ENCODE measurements at regions not wholly inside any gene's neighbourhood (a gene's known extent, or its start where the extent isn't known, plus 50 kb on each side); places are given as distances from the start of the nearest gene placed in this dataset.

GRCh38 chr16:5349101-5349500 lies 251.5 kb upstream of the EEF2KMT start:
- CTCF ChIA-PET: no interaction called here
- Mint-ChIP-seq H3K4me3 (ENCODE audit: low read depth, unreplicated experiment) (no peak overlapping the region), H3K27ac (ENCODE audit: unreplicated experiment) (no peak overlapping the region), H3K4me1 (ENCODE audit: low read depth, unreplicated experiment) (no peaks in the 10 kb centered on the region), H3K9me3 (ENCODE audit: low read depth, unreplicated experiment) (no peaks in the 10 kb centered on the region), H3K27me3 (ENCODE audit: unreplicated experiment) (peaks cover 44% of the 10 kb centered on the region), H3K36me3 (ENCODE audit: insufficient read depth, unreplicated experiment) (no peaks in the 10 kb centered on the region)
- intact Hi-C loops (cut with micrococcal nuclease; ENCODE audit: unreplicated experiment): no loop called here
- DNase-seq: no peak
- BruUV-seq (replicated peaks): no TSS peak
- TF ChIP-seq CTCF (IDR thresholded peaks at IDR 0.05; ENCODE audit: unreplicated experiment): no peak

GRCh38 chr16:5347561-5347960 lies 250.0 kb upstream of the EEF2KMT start:
- Mint-ChIP-seq H3K4me3 (ENCODE audit: low read depth, unreplicated experiment) (no peak overlapping the region), H3K4me1 (ENCODE audit: low read depth, unreplicated experiment) (no peaks in the 10 kb centered on the region), H3K27ac (ENCODE audit: unreplicated experiment) (no peak overlapping the region), H3K36me3 (ENCODE audit: insufficient read depth, unreplicated experiment) (no peaks in the 10 kb centered on the region), H3K9me3 (ENCODE audit: low read depth, unreplicated experiment) (no peaks in the 10 kb centered on the region), H3K27me3 (ENCODE audit: unreplicated experiment) (peaks cover 28% of the 10 kb centered on the region)
- CTCF ChIA-PET: no interaction called here
- no TSS peak for BruUV-seq (replicated peaks)
- DNase-seq: no peak
- no peak for TF ChIP-seq CTCF (IDR thresholded peaks at IDR 0.05; ENCODE audit: unreplicated experiment)
- intact Hi-C loops (cut with micrococcal nuclease; ENCODE audit: unreplicated experiment): no loop called here

GRCh38 chr16:5336941-5337340 lies 239.3 kb upstream of the EEF2KMT start:
- Mint-ChIP-seq H3K9me3 (ENCODE audit: low read depth, unreplicated experiment) (no peaks in the 10 kb centered on the region), H3K4me3 (ENCODE audit: low read depth, unreplicated experiment) (no peak overlapping the region), H3K27me3 (ENCODE audit: unreplicated experiment) (peaks cover 62% of the 10 kb centered on the region), H3K36me3 (ENCODE audit: insufficient read depth, unreplicated experiment) (no peaks in the 10 kb centered on the region), H3K4me1 (ENCODE audit: low read depth, unreplicated experiment) (no peaks in the 10 kb centered on the region), H3K27ac (ENCODE audit: unreplicated experiment) (no peak overlapping the region)
- CTCF ChIA-PET: no interaction called here
- no TSS peak for BruUV-seq (replicated peaks)
- intact Hi-C loops (cut with micrococcal nuclease; ENCODE audit: unreplicated experiment): no loop called here
- TF ChIP-seq CTCF (IDR thresholded peaks at IDR 0.05; ENCODE audit: unreplicated experiment): no peak
- no peak for DNase-seq

- CTCF ChIA-PET: no interaction called here
- DNase-seq: no peak
- intact Hi-C loops (cut with micrococcal nuclease; ENCODE audit: unreplicated experiment): no loop called here
- BruUV-seq (replicated peaks): no TSS peak
- no peaks in the 10 kb centered on the region for H3K9me3 Mint-ChIP-seq (ENCODE audit: low read depth, unreplicated experiment)
- H3K27me3 Mint-ChIP-seq (ENCODE audit: unreplicated experiment): peaks cover 34% of the 10 kb centered on the region
- H3K4me1 Mint-ChIP-seq (ENCODE audit: low read depth, unreplicated experiment): no peaks in the 10 kb centered on the region
- H3K36me3 Mint-ChIP-seq (ENCODE audit: insufficient read depth, unreplicated experiment): no peaks in the 10 kb centered on the region
- no peak for TF ChIP-seq CTCF (IDR thresholded peaks at IDR 0.05; ENCODE audit: unreplicated experiment)
- H3K27ac Mint-ChIP-seq (ENCODE audit: unreplicated experiment): no peak overlapping the region
- H3K4me3 Mint-ChIP-seq (ENCODE audit: low read depth, unreplicated experiment): no peak overlapping the region
Observed at GRCh38 chr16:5333991-5334390, 236.4 kb upstream of the EEF2KMT start.

- H3K9me3 Mint-ChIP-seq (ENCODE audit: low read depth, unreplicated experiment): no peaks in the 10 kb centered on the region
- H3K4me3 Mint-ChIP-seq (ENCODE audit: low read depth, unreplicated experiment): no peak overlapping the region
- peaks cover 30% of the 10 kb centered on the region for H3K27me3 Mint-ChIP-seq (ENCODE audit: unreplicated experiment)
- no peaks in the 10 kb centered on the region for H3K4me1 Mint-ChIP-seq (ENCODE audit: low read depth, unreplicated experiment)
- H3K27ac Mint-ChIP-seq (ENCODE audit: unreplicated experiment): no peak overlapping the region
- intact Hi-C loops (cut with micrococcal nuclease; ENCODE audit: unreplicated experiment): no loop called here
- no TSS peak for BruUV-seq (replicated peaks)
- TF ChIP-seq CTCF (IDR thresholded peaks at IDR 0.05; ENCODE audit: unreplicated experiment): no peak
- CTCF ChIA-PET: no interaction called here
- H3K36me3 Mint-ChIP-seq (ENCODE audit: insufficient read depth, unreplicated experiment): no peaks in the 10 kb centered on the region
- DNase-seq: no peak
Observed at GRCh38 chr16:5333126-5333525, 235.5 kb upstream of the EEF2KMT start.

Measured in Calu3 (cell line).